Lower lobe of right lung (tissue), 2 donors: ENCODE measurements at regions not wholly inside any gene's neighbourhood (a gene's known extent, or its start where the extent isn't known, plus 50 kb on each side); places are given as distances from the start of the nearest gene placed in this dataset.

Source experiments
- ATAC-seq, 2 donors: fragments of 200-7000 bp; cut with Tn5 transposase; one replicate each; pipeline ENCODE4 v1.9.1; 2020 to 2022; ENCODE audit warnings: mild to moderate bottlenecking in 2 of 2, moderate library complexity in 2 of 2
- DNase-seq: peaks from one replicate; pipeline ENCODE4 v3.0.0-alpha.2; 2020
- H3K27ac ChIP-seq: fragments of 200-600 bp; one replicate; pipeline ENCODE4 v1.8.0; 2022
- H3K27me3 ChIP-seq: fragments of 200-600 bp; one replicate; pipeline ENCODE4 v1.8.0; 2022; ENCODE audit warnings: low read depth
- H3K36me3 ChIP-seq: fragments of 200-600 bp; one replicate; pipeline ENCODE4 v1.8.0; 2022; ENCODE audit warnings: mild to moderate bottlenecking
- H3K4me1 ChIP-seq: fragments of 200-600 bp; one replicate; pipeline ENCODE4 v1.8.0; 2022
- H3K4me3 ChIP-seq: fragments of 200-600 bp; one replicate; pipeline ENCODE4 v1.8.0; 2022; ENCODE audit warnings: mild to moderate bottlenecking
- H3K9me3 ChIP-seq: fragments of 200-600 bp; one replicate; pipeline ENCODE4 v1.8.0; 2022
- CTCF ChIP-seq: fragments of 200-600 bp; IDR thresholded peaks from one replicate; pipeline ENCODE4 v1.8.0; 2022; ENCODE audit warnings: antibody characterized with exemption, mild to moderate bottlenecking
- intact Hi-C: fragments of 100-400 bp; cut with DNase I; formaldehyde crosslinking; loops from one replicate; pipeline ENCODE4 v1.11.0; 2022
- donor health status: DM: no; HTN: yes; CAD: no; lungs with severe emphysema.

- ATAC-seq, result no peak
- no peaks in the 10 kb centered on the region for H3K4me1 ChIP-seq
Measured at GRCh38 chr5:175388531-175388930, 55.5 kb downstream of the DRD1 start.

DNA sequence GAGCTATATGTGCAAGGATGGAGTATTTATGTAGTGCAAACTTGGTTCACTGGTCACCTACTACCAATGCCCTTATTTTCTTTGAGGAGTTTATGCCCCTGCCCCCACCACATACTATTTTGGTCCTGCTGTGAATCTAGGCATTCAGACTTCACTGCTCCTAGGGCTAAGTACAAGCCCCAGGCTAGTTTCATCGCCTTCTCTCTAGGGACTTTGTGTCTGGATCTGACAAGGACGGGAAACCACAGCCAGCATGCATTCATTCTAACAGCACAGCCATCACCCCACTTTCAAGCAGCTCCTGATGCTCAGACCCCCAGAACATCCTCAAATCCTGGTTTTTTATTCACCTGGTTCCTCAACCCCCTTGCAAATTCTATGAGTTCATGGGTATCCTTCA is 56.8 kb downstream of the DRD1 start:
- H3K36me3 ChIP-seq, result no peaks in the 10 kb centered on the region
- no peaks in the 10 kb centered on the region for H3K9me3 ChIP-seq
- intact Hi-C loops, result no loop called here
- no peak for DNase-seq
- H3K27me3 ChIP-seq, result no peaks in the 10 kb centered on the region
- ATAC-seq, result no peak
- no peak overlapping the region for H3K4me3 ChIP-seq
- H3K27ac ChIP-seq, result no peak overlapping the region
- H3K4me1 ChIP-seq, result no peaks in the 10 kb centered on the region
- no peak for TF ChIP-seq CTCF

More at GRCh38 chr5:175388531-175388930, 55.5 kb downstream of the DRD1 start:
- Histone ChIP-seq H3K27me3 (no peaks in the 10 kb centered on the region), H3K36me3 (no peaks in the 10 kb centered on the region), H3K9me3 (no peaks in the 10 kb centered on the region), H3K27ac (no peak overlapping the region), H3K4me3 (no peak overlapping the region)
- intact Hi-C loops, result no loop called here
- no peak for TF ChIP-seq CTCF
- no peak for DNase-seq

DNA sequence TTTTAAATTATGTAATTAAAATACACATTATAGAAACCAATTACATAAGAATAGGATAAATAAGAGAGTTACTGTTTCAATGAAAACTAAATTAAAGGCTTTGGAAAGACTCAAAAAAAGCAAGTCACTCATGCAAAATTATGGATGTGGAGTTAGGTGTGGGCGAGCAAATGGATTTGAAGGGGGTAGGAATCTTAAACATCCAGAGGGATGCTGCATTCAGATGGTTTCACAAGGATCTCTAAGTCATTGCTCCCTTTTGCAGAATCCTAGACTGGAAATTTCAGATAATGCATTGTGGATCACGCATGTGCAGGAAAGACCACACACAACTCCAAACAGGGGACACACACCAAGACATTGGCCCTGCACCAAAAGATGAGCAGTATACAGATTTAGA is 57.5 kb downstream of the DRD1 start:
- H3K4me3 ChIP-seq, result no peak overlapping the region
- H3K9me3 ChIP-seq, result no peaks in the 10 kb centered on the region
- H3K4me1 ChIP-seq, result no peaks in the 10 kb centered on the region
- H3K27me3 ChIP-seq, result no peaks in the 10 kb centered on the region
- H3K27ac ChIP-seq, result no peak overlapping the region
- H3K36me3 ChIP-seq, result no peaks in the 10 kb centered on the region
- no peak for ATAC-seq
- intact Hi-C loops, result no loop called here
- TF ChIP-seq CTCF, result no peak
- DNase-seq, result no peak

DNA sequence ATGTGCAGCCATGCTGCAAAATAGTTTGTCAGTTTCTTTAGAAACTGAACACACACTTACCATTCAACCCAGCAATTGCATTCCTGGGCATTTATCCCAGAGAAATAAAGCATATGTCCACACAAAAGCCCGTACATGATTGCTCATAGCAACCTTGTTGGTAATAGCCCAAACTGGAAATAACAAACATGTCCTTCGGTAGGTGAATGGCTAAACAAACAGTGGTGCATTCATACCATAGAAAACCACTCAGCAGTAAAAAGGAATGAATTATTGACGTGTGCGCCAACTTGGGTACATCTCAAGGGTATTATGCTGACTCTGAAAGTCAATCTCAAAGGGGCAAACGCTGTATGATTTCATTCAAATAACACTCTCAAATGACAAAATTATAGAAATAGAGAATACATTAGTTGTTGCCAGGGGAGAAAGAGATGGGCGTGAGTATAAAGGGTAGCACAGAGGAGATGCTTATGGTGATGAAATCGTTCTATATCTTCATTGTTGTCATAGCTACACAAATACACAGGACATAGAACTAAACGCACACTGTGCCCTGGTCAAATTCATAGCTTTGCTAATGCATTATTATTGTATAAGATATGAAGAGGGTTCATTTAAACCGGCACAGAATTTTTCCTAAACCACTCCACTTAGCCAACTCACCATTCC is 58.2 kb downstream of the DRD1 start:
- H3K4me1 ChIP-seq, result no peaks in the 10 kb centered on the region
- H3K27me3 ChIP-seq, result no peaks in the 10 kb centered on the region
- H3K36me3 ChIP-seq, result no peaks in the 10 kb centered on the region
- intact Hi-C loops, result no loop called here
- ATAC-seq (peak; percentile 71 to 90), DNase-seq (no peak)
- TF ChIP-seq CTCF, result no peak
- no peak overlapping the region for H3K4me3 ChIP-seq
- H3K9me3 ChIP-seq, result no peaks in the 10 kb centered on the region
- no peak overlapping the region for H3K27ac ChIP-seq

DNA sequence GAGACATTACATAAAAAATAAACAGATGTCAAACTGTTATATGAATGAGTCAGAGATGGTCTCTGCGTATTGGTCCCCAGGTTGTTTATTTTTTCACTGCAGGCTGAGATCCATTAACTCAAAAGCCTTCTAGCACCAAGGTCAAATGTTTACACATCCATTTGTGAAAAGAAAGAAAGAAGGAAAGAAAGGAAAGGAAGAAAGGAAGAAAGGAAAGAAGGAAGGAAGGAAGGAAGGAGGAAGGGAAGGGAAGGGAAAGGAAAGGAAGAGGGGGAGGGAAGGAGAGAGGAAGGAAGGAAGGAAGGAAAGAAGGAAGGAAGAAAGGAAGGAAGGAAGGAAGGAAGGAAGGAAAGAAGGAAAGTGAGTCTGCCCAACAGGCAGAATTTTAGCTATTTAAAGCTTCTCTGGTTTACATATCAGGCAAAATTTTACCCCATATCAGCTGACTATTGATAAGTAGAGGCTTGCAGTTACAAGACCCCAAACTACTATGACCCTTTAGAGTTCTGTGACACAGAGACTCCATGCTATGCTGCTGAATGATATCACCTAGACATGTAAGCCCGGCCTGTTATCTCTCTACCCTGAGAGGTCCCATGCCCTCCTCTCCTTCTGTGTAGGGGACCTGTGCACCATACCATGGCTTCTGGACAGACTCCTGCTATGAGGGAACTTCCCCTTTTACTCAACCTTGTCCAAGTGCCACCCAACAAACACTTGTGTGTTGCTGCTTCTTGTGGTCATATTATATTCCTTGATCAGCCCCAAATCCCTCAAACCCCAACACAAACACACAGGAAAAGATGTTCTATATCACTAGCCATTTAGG is 59.0 kb downstream of the DRD1 start:
- no peak for DNase-seq
- no peaks in the 10 kb centered on the region for H3K4me1 ChIP-seq
- H3K27ac ChIP-seq, result no peak overlapping the region
- TF ChIP-seq CTCF, result no peak
- H3K9me3 ChIP-seq, result no peaks in the 10 kb centered on the region
- intact Hi-C loops, result no loop called here
- no peaks in the 10 kb centered on the region for H3K36me3 ChIP-seq
- H3K4me3 ChIP-seq, result no peak overlapping the region
- ATAC-seq, result peak in 1 of 2 donors; percentile 21
- H3K27me3 ChIP-seq, result no peaks in the 10 kb centered on the region
